Suppressor macrophage treated with lipopolysaccharide for 4 hours (primary cell): ENCODE measurements at regions not wholly inside any gene's neighbourhood (a gene's known extent, or its start where the extent isn't known, plus 50 kb on each side); places are given as distances from the start of the nearest gene placed in this dataset.
"Not testable (repeated sequence)": the region's sequence is repeated elsewhere in the genome, so short reads cannot be mapped to it uniquely, and the experiment has no call there.

Experiments
- DNase-seq: peaks from one replicate; pipeline ENCODE4 v3.0.0-alpha.2; 2020

DNA sequence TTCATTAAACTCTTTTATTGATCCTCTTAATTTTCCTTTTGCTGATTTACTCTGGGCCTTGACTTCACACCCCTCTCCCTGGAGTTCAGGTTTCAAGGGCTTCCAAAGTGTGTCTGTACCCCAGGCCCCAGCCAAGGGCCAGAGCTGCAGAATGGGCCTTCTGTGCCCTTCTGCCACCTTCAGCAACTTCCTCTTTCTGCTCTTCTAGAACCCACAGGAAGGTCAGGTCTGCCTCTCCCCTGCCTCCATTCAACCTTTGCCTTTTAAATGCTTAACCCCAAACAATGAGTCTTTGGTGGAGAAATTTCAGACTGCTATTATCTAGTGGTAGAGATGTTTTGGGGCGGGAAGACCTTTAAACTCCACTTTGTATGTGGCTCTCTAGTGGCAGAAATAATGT, 63.1 kb downstream of the TSN start:
- no peak for DNase-seq

DNA sequence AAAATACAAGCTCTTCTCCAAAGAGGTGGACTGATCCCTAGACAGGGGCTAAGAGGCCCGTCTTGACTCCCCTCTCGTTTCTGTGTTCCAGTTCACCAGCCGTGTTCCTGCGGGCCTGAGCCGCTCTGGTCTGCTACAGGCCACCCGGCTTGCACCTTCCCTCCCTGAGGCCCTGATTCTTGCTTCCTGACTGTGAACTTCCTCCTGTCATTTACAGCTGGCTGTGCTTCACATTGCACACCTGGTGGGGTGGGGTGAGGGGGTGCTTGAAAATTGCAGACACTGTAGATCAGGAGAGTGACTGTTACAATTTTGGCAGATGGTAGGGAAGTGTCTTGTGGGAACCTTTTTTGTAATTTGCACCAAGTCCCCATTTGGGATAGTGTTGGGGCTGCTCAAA, 64.4 kb downstream of the TSN start:
- no peak for DNase-seq

DNA sequence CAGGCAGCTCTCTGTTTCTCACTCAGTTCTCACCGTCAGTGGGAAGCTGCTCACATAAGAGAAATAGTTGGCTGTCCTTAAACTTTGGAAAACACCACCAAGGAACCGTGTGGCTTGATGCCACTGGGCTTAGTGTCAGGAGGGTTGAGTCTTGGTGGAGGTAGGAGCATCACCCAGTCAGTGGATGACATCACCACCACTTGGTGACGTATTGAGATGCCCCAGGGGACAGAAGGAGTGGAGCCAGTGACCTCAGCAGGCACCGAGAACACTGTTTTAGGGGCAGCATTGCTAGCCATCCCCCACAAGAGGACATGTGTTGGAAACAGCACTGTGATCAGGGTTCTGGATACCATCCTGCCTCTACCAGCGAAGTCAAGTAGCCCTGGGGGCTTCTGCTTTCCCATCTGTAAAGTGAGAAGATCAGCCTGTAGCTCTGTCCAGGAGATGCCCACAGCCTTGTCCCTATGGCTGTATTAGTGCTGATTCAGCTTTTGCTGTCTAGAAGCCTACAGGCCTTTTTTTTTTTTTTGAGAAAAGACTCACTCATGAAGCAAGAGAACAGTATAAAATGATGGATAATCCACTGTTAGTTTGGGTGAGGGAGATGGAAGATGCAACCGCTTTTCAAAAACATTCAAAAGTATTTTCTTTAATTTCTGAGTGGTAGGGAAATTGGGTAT, 66.2 kb downstream of the TSN start:
- no peak for DNase-seq

DNA sequence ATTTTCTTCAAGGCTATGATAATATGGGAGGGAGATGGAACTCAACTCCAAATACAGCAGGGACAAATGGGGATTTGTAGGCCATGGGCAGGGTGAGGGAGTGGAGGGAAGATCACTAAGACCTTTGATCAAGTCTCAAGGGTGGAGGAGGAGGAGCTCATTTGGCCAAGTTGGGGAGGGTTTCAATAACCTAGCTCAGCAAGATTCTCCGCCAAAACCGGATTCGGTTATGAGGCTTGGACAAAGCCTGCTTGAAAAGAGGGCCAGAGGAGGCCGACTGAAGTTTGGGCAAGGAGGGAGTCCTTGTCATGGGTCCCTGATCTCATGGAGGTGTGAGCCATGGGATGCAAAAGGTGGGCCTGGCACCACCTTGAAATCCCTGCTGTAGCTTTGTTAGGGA, 68.8 kb downstream of the TSN start:
- no peak for DNase-seq

DNA sequence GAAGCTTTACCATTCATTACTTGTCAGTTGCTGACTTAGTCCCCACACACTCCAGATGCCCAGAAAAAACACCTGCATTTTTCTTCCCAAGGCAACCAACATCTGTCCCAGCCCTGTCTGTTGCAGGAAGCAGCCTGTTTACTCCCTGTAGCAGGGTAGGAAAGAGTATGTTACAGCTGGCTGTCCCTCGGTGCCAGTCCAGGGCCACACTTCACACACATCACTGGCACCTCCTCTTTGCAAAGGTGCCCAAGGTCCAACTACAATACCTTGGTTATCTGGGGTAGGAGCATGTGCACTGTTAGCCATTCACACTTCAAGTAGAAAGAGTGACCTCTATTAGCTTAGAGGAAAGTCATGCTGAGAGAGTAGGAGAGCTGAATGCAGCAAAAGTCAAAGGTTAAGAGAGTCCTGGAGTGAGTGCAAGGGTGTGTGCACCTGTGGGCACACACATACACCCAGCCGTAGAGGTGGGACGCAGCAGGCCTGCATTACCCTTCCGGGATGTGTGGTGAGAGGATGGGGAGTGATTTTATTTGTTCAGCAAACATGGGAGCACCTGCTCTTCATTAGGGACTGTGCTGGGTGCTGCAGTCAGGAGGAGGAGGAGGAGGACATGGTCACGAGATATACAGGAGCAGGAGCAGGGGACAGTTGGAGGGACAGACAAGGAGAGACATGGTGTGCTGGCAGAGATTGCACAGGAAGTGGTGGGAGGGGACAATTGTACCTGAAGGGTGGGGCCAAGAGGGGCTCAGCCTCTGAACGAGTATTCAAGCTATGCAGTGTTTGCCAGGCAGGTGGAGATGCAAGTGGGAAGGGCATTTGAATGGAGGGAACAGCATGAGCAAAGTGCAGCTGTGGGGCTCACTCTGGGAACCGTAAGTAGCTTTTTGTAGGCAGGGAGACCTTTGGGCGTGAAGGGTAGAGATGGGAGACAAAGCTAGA, 69.8 kb downstream of the TSN start:
- no peak for DNase-seq

DNA sequence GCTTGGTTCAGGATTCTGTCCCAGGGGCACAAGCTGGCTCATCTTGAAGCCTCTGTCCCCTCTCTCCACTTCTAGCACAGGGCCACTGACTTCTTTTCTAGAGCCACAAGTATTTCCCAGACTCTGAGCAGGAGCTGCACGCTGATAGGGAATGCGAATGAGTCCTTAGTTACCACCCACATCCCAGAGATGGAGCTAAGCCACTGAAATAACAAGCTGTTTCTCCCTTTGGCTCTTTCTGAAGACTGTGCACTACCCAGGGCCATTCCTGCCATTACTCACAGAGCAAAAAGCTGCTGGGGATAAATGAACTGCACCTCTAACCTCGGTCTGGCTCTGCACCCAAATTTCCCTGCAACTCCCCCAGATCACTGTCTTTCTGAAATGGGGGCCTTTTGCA, 70.6 kb downstream of the TSN start:
- no peak for DNase-seq

DNA sequence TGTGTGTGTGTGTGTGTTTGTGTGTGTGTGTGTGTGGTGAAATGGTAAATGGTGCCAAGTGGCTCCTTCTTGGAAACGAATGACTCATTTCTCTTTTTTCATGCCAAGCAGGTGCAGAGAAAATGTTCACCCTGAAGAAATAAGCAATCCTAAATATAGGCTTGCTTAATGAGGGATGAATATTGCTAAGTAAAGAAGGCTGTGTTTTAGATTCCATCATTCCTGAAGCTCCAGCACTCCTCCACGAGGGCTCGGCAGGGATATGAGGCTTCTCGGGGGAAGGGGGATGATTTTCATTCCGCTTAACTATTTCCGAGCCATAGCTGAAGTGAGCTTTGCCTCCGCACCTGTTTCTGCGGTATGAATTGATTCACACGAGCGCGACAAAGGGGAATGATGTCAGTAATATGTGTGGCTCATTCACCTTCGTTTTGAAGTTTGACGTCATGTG, 72.9 kb downstream of the TSN start:
- DNase-seq: no peak

DNA sequence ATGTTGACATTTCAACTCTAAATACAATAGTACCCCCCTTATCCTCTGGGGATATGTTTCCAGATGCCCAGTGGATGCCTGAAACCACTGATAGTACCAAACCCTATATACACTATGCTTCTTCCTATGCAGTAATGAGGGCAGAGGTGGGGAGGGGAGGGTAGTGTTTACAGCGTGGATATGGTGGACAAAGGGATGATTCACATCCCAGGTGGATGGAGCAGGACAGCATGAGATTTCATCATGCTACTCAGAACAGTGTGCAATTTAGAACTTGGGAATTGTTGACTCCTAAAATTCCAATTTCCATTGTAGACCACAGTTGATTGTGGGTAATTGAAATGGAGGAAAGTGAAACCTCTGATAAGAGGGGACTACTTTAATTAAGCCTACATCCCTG, 75.4 kb downstream of the TSN start:
- no peak for DNase-seq

DNA sequence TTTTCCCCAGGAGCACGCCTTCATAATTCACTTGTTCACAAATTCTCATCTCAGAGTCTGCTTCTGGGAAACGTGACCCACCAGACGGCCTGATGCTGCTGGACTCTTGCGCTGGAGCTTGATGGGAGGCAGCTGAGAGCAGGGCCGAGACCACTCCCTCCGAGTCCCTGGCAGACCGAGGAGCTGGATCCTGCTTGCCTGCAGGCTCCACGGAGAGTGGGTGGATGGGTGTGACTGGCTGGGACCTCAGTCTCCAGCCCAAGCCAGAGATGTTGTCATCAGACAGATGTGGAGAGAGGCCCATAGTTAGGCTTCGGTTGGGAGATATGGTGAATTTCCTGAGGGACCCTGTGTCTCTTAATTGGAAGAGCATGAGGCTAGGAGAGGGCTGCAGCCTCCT, 76.4 kb downstream of the TSN start:
- DNase-seq: no peak

DNA sequence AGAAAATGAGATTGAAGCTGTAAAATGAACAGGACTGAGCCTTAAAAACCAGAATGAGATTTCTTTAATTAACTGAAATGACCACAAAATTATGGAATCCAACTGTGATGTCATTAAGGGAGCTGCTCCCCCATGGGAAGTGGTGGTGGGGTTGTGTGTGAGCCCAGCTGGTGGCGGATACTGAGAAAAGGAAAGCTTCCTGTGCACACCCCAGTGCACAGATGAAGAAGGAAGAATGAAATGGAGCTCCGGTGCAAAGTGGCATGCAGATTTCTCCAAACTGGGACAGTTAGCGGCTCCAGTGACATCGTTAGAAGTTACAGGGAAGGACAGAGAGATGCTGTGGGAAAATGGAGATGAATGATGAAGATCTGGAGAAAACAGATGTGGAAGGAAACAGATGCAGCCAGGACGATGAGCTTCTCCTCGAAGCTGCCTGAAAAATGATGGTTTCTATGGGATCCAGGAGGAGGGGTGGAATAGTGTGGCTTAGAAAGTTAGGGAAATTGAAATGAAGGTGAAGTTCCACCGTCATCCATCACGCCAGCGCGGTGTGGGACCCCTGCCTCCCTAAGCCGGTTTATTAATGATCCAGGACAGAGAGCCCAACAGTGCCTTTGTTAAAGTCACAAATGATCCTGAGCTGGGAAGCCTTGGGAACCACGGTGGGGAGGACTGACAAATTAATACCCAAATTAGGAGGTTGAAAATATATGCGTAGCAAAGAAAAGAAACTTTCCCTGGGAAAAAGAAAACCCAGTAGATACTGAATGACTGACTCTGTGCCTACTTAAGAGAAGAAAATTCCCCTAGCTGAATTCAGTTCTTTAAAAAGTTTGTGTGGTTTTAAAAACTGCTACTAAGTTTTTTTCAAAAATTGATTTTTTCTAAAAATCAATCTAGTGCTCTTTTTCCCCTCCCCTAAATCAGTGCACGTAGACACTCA, 77.2 kb downstream of the TSN start:
- DNase-seq: no peak

DNA sequence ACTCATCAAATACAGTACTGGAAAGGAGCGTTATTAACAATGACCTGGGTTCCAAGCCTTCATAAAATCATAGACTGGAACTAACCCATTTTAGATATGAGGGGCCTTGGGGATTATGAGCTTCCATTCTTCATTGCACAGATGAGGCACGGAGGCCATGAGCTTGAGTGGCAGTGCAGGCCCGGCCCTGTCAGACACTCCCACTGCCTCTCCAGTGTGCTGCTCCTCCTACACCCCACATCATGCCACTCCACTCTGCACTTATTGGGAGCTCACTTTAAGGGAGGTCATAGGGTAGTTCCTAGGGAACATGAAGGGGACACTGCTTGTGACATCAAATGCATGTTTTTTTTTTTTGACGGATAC, 77.9 kb downstream of the TSN start:
- DNase-seq: no peak

DNA sequence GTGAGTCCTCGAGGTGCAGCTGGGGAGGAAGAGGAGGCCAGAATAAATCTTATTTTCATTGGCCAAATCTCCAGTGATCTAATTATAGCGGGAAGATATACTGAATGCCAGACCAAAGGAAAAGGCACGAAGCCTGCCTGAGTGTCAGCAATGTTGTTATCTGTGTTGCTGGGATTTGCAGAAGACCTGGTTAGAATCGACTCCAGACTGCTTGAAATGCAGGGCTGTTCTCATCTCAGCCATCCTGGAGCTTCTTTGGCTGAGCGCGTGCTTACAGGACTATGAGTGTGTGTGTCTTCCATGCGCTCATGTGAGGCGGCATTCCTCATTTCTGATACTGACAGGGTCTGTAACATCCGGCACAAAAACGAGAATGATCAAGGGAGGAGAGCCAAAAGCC, 81.2 kb downstream of the TSN start:
- DNase-seq: no peak

DNA sequence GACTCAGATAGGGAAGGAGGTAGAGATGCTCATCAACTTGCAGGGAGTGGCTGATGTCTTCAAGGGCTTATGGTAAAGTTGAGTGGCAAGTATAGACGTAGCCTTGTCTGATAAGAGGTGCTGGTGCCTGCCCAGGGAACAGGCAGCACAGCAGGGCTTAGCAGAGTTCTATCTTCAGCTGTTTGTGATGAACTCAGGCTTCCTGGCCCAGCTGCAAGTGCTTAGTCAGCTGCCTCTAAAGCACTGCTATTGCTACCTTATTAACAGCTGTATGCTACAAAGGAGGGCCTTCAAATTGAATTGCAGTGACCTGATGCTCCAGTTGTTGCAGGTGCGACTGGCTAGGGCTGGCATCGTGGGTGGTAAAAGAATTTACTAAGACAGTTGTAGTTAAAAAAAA, 82.1 kb downstream of the TSN start:
- no peak for DNase-seq

DNA sequence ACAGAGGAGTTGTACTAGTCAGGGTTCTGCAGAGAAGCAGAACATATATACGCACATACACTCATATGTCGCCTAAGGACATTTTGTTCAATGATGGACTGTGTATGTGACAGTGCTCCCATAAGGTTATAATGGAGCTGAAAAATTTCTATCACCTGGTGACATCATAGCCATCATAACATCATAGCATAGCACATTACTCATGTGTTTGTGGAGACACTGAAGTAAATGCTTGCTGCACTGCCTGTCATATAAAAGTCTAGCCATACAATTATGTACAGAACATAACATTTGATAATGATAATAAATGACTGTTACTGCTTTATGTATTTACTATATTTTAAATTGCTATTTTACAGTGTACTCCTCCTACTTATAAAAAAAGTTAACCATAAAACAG, 83.1 kb downstream of the TSN start:
- DNase-seq: no peak

DNA sequence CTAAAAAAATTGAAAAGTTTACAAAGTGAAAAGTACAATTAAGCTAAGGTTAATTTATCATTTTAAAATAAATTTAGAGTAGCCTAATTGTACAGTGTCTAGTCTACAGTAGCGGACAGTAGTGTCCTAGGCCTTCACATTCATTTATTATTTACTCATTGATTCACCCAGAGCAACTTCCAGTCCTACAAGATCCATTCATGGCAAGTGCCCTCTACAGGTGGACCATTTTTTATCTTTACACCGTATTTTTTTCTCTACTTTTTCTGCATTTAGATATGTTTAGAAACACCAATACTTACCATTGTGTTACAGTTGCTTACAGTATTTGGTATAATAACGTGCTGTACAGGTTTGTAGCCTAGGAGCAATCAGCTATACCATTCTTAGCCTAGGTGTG, 84.1 kb downstream of the TSN start:
- no peak for DNase-seq

DNA sequence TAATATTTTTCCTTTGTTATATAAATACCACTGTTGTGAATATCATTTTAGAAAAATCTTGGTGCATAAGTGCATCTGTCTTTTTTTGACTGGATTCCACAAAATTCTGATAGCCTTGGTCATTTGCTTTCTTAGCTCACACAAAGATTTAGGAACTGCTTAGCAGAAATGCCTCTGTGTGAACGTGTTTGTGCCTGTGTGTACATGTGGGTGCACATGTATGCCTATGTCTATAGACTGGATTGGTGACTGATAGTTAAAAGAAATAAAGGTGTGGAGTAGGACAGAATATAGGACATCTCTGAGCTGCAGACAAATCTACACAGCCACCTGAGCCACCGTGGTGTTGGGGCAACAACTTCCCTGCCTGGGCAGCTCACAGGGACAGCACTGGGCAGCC, 93.8 kb downstream of the TSN start:
- DNase-seq: no peak

DNA sequence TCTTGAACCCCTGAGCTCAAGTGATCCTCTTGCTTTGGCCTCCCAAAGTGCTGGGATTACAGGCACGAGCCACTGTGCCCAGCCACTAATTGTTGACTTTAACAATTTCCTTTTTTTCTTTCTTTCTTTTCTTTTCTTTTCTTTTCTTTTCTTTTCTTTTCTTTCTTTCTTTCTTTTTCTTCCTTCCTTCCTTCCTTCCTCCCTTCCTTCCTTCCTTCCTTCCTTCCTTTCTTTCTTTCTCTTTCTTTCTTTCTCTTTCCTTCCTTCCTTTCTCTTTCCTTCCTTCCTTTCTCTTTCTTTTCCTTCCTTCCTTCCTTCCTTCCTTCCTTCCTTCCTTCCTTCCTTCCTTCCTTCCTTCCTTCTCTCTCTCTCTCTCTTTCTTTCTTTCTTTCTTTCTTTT, 97.7 kb downstream of the TSN start:
- DNase-seq: not testable (repeated sequence)

DNA sequence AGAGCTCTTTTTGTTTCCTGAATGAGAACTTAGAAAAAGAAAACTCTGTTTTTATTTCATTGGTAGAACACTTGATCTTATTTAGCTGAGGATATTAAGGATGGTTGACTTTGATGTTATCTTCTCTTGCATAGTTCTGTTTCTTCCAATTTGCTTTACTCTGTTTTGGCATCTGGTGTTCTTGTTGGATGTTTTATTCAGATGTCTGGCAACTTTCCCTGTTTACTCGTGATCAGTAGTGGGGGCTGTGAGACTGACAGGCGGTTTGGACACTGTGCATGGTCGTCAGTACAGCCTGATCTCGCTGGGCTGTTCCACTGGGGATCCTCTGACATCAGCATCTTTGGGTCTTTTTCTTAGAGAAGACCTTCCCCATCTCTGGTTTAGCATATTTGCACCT, 100.1 kb downstream of the TSN start:
- DNase-seq: no peak

DNA sequence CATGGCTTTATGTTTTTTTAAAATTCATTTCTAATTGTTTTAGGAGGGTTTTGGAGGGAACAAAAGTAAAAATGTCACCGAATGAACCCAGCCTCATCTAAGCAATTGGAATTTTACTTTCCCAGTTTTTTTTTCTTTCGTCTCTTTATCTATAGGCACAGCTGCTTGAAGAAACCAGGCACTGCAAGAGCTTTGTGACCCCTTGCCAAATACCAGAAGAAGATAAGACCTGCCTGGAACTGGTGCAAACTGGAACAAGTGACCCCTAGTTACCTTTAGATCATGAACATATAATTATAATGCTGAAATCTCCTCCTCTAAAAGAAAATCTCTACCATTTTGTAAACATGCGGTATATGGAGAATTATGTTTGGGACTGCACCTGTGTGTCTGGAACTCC, 100.9 kb downstream of the TSN start:
- no peak for DNase-seq

DNA sequence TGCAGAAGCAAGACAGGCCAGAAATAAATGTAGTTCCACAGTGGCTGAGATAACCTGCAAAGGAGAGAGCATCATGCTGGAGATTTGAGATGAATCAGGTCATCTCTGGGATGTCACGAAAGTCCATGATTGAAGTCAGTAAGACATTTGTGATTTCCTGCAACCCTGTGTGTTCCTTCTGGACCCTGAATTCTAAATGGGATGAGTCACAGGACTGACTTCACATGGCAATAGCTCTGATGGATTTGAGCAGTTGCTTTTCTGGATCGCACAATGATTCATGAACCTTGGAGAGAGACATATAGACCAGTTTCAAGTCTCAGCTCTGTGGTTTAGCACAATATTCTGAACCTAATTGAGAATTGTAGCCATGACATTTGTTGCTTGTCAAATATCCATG, 102.9 kb downstream of the TSN start:
- DNase-seq: no peak

DNA sequence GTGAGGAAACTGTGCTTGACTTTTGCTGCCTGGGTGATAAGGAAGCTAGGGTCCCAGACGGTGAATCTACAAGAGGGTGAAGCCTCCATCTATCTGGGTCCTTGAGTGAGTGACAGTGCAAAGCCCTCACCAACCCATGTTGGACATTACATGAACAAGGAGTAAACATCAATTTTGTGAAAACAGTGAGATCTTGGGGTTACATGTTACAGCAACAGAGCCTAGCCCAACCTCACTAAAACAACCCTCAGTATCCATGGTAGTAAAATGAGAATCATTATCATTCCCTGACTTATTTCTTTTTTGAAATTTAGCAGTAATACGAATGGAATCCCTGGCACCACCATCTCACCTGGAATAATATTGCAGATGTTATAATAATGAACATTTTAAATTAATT, 103.4 kb downstream of the TSN start:
- no peak for DNase-seq

DNA sequence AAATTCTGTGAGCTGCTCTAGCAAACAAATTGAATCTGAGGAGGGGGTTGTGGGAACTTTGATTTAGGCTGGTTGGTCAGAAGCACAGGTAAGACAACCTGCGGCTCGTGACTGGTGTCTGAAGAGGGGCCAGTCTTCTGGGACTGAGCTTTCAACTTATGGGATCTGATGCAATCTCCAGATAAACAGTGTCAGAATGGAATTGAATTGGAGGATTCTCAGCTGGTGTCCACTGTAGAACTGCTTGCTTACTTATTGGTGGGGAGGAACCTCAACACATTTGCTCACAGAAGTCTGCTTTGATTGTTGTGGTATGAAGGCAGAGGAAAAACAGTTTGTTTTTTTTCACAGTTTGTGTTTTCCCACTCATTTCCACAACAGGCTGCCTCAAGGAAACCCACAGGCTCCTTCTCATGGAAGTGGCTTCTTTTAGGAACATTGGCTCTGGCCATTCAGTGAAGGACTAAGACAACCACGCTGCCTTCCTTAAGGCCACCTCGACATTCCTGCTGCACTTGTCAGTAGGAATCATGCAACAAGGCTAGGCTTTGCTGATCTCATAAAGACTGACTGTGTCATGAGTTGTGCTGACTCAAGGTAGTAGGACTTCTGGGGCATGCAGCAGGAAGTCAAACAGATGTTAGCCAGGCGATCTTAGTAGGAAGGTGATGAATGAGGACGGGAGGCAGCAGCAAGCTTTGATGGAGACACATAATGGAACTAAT, 104.7 kb downstream of the TSN start:
- peak; percentile 5 for DNase-seq

DNA sequence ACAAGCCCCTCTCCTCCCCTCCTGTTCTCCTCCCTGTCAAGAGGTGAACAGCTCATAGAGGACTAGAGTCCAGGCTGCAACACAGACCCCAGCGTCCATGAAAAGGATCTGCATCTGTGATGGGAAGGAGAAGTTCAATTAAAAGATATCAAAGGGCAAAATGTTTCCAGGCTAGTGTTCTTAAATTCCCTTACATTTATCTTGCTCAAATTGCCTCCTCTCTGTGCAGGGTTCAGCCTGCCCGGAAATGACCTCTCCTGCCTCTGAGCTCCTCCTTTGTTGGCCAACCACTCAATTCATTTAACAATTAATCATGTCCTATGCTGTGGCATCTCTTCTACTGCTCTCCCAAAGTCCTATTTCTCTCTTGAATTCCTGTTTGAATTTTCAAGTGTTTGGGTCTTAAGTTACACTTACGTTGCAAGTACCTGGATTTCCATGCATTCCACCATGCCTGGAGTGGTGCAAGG, 105.3 kb downstream of the TSN start:
- DNase-seq: no peak
